ENCODE measurements at regions not wholly inside any gene's neighbourhood (a gene's known extent, or its start where the extent isn't known, plus 50 kb on each side); places are given as distances from the start of the nearest gene placed in this dataset.

- H3K4me2 ChIP-seq (ENCODE audit: insufficient read depth, low read length), result no peak overlapping the region
- no peak for FAIRE-seq
- intact Hi-C loops (cut with micrococcal nuclease), result no loop called here
Observed at GRCh38 chr16:13697013-13697412, 222.9 kb upstream of the ERCC4 start.

More at GRCh38 chr16:13697013-13697412, 222.9 kb upstream of the ERCC4 start:
- no peak for DNase-seq (ENCODE audit: low read depth, low spot score)
- Histone ChIP-seq H3K36me3 (ENCODE audit: control insufficient read depth in 2 of 2, extremely low read depth in 1 of 2, insufficient read depth in 2 of 2, low read length in 2 of 2) (no peaks in the 10 kb centered on the region), H3K9me3 (replicated peaks; ENCODE audit: control insufficient read depth, insufficient read depth, low read length) (peaks cover 4% of the 10 kb centered on the region), H3K27ac (ENCODE audit: insufficient read depth, low read depth, low read length) (no peak overlapping the region), H4K20me1 (replicated peaks; ENCODE audit: control insufficient read depth, extremely low read depth, insufficient read depth, low read length) (no peaks in the 10 kb centered on the region), H3K9me1 (replicated peaks; ENCODE audit: control insufficient read depth, extremely low read depth, insufficient read depth, low read length) (no peaks in the 10 kb centered on the region), H3K4me3 (replicated peaks in 1 of 3; ENCODE audit: insufficient read depth in 1 of 3, low read depth in 1 of 3, low read length in 3 of 3) (no peak overlapping the region), H3K4me1 (ENCODE audit: control insufficient read depth, extremely low read depth, insufficient read depth, low read length) (no peaks in the 10 kb centered on the region), H3K79me2 (ENCODE audit: control insufficient read depth, insufficient read depth, low read length) (no peaks in the 10 kb centered on the region), H3K9ac (replicated peaks; ENCODE audit: extremely low read depth, insufficient read depth, low read length) (no peak overlapping the region), H3K27me3 (ENCODE audit: control insufficient read depth in 2 of 2, insufficient read depth in 2 of 2, low read length in 2 of 2) (no peaks in the 10 kb centered on the region), H2AFZ (ENCODE audit: low read depth, low read length) (no peak overlapping the region)
- dilution Hi-C loops (cut with MboI; ENCODE audit: extremely low pct_ligation_motif_present, low sequenced_read_pairs), result no loop called here
- BruUV-seq (replicated peaks), result no TSS peak
- CTCF ChIA-PET, result no interaction called here
- POLR2A ChIA-PET, result no interaction called here
- no peak for TF ChIP-seq CTCF (IDR thresholded peaks at IDR 0.05; ENCODE audit: extremely low read depth in 1 of 2, insufficient read depth in 1 of 2, low read depth in 1 of 2, low read length in 2 of 2)
- no peak for TF ChIP-seq GATA2 (IDR thresholded peaks at IDR 0.05; ENCODE audit: insufficient read depth, insufficient read length, low read depth, low read length)
- TF ChIP-seq MAX (IDR thresholded peaks at IDR 0.05; ENCODE audit: insufficient read depth, insufficient read length), result no peak
- TF ChIP-seq FOS (IDR thresholded peaks at IDR 0.05; ENCODE audit: borderline replicate concordance, insufficient read depth, low read length), result no peak

All from endothelial cell of umbilical vein (primary cell).